SU-DHL-6 (cell line): ENCODE measurements at regions not wholly inside any gene's neighbourhood (a gene's known extent, or its start where the extent isn't known, plus 50 kb on each side); places are given as distances from the start of the nearest gene placed in this dataset.

ENCODE experiments used
- H2AFZ ChIP-seq: fragments of 200-600 bp; sonication (generic); 2 replicates; pipeline ENCODE4 v1.6.1; 2014; ENCODE audit warnings: low read depth, mild to moderate bottlenecking, moderate library complexity, mixed read lengths, antibody characterized with exemption, low read length; ENCODE audit not compliant: severe bottlenecking
- H3F3A ChIP-seq: fragments of 200-600 bp; shearing (Covaris generic); 2 replicates; pipeline ENCODE4 v1.6.0; 2016; ENCODE audit warnings: antibody characterized with exemption, mild to moderate bottlenecking; ENCODE audit not compliant: insufficient read depth
- H3K27ac ChIP-seq: fragments of 200-600 bp; sonication (generic); 2 replicates; pipeline ENCODE4 v1.5.1; 2016; ENCODE audit warnings: low read depth, mild to moderate bottlenecking, low read length, moderate library complexity, mixed read lengths
- H3K27me3 ChIP-seq: fragments of 200-600 bp; sonication (generic), shearing (Covaris generic); 2 replicates; pipeline ENCODE4 v1.6.0; 2014; ENCODE audit warnings: mild to moderate bottlenecking, low read length
- H3K36me3 ChIP-seq: fragments of 200-600 bp; sonication (generic); 2 replicates; pipeline ENCODE4 v1.6.1; 2014; ENCODE audit warnings: mild to moderate bottlenecking, low read length, mixed read lengths
- H3K4me2 ChIP-seq: fragments of 300-600, 200-600 bp; shearing (Covaris generic), sonication (generic); 2 replicates; pipeline ENCODE4 v1.6.0; 2014; ENCODE audit warnings: low read length, low read depth, mild to moderate bottlenecking; ENCODE audit not compliant: poor library complexity, severe bottlenecking
- H3K4me3 ChIP-seq: fragments of 200-600 bp; sonication (generic); 2 replicates; pipeline ENCODE4 v1.5.1; 2014; ENCODE audit warnings: antibody characterized with exemption, low read length, mild to moderate bottlenecking, mixed read lengths; ENCODE audit not compliant: insufficient read depth, poor library complexity, severe bottlenecking
- H3K79me2 ChIP-seq: fragments of 200-600 bp; sonication (generic); 2 replicates; pipeline ENCODE4 v1.6.1; 2014; ENCODE audit warnings: mild to moderate bottlenecking, low read length, moderate library complexity; ENCODE audit not compliant: insufficient read depth
- H3K9ac ChIP-seq: fragments of 200-600 bp; sonication (generic); 2 replicates; pipeline ENCODE4 v1.7.0; 2014; ENCODE audit warnings: mild to moderate bottlenecking, low read length
- H3K9me2 ChIP-seq: fragments of 200-600 bp; sonication (generic); replicated peaks from 2 replicates; pipeline ENCODE4 v1.6.1; 2014; ENCODE audit warnings: low read length; ENCODE audit not compliant: insufficient read depth
- H3K9me3 ChIP-seq: fragments of 200-600 bp; sonication (generic); 2 replicates; pipeline ENCODE4 v1.6.1; 2014; ENCODE audit warnings: low read length, mixed read lengths; ENCODE audit not compliant: insufficient read depth
- H4K20me1 ChIP-seq: fragments of 200-600 bp; sonication (generic); 2 replicates; pipeline ENCODE4 v1.6.1; 2014; ENCODE audit warnings: low read depth, mild to moderate bottlenecking, antibody characterized with exemption, low read length, moderate library complexity, mixed read lengths
- EZH2phosphoT487 ChIP-seq: fragments of 200-600 bp; sonication (generic), shearing (Covaris generic); conservative IDR thresholded peaks from 2 replicates; pipeline ENCODE4 v1.6.1; 2018; ENCODE audit warnings: mild to moderate bottlenecking, antibody characterized with exemption, low read length, moderate library complexity, mixed read lengths
- TF ChIP-seq, protein P1 (sequence below): fragments of 200-600 bp; sonication (generic); IDR thresholded peaks from one replicate; pipeline ENCODE4 v1.5.1; 2017; ENCODE audit warnings: antibody characterized with exemption, mild to moderate bottlenecking, low read length, moderate library complexity; ENCODE audit not compliant: insufficient read depth, poor library complexity, severe bottlenecking

DNA sequence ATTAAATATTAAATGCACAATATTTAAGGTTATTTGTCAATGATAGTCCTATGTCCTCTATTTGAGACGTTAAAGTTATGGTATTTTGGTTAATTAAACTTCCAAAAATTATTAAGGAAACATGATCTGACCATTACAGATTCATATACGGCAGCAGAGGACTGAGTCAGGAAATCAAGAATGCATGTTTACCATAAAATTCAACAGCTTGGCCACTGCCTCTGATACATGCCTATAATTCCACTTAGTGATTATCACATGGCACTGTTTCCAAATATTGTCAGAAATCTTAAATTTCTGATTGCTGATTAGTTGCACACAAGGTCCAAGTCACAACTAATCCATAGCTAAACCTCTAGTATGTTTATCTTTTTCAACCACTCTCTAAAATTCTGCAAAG, 232.2 kb upstream of the UGT8 start:
- H3K9me2 ChIP-seq, result no peaks in the 10 kb centered on the region
- H3K79me2 ChIP-seq, result no peaks in the 10 kb centered on the region
- H3K9ac ChIP-seq, result no peak overlapping the region
- H3K27me3 ChIP-seq, result no peaks in the 10 kb centered on the region
- H3K4me2 ChIP-seq, result no peak overlapping the region
- H2AFZ ChIP-seq, result no peak overlapping the region
- H4K20me1 ChIP-seq, result no peaks in the 10 kb centered on the region
- H3K27ac ChIP-seq, result no peak overlapping the region
- no peaks in the 10 kb centered on the region for H3K36me3 ChIP-seq
- no peak overlapping the region for H3K4me3 ChIP-seq
- TF ChIP-seq, protein P1, sequence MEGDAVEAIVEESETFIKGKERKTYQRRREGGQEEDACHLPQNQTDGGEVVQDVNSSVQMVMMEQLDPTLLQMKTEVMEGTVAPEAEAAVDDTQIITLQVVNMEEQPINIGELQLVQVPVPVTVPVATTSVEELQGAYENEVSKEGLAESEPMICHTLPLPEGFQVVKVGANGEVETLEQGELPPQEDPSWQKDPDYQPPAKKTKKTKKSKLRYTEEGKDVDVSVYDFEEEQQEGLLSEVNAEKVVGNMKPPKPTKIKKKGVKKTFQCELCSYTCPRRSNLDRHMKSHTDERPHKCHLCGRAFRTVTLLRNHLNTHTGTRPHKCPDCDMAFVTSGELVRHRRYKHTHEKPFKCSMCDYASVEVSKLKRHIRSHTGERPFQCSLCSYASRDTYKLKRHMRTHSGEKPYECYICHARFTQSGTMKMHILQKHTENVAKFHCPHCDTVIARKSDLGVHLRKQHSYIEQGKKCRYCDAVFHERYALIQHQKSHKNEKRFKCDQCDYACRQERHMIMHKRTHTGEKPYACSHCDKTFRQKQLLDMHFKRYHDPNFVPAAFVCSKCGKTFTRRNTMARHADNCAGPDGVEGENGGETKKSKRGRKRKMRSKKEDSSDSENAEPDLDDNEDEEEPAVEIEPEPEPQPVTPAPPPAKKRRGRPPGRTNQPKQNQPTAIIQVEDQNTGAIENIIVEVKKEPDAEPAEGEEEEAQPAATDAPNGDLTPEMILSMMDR, result no peak
- no peak for TF ChIP-seq EZH2phosphoT487
- H3K9me3 ChIP-seq, result no peaks in the 10 kb centered on the region
- no peaks in the 10 kb centered on the region for H3F3A ChIP-seq

DNA sequence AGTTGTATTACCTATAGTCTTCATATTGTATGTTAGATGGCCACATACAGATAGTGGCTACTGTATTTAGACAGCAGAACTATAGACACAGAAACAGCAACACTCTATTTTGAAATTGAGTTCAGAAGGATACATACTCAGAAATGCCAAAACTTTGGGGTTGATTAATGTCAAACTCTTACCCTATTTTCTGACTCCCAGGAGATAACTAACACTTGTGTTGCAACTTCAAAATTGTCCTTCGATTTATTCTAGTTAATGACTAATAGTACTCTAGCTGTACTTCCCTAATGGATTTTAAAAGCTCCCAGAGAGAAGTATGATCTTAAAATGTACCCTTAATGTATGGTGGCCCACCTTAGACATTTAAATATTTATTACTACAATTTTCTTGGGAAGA, 229.9 kb upstream of the UGT8 start:
- Histone ChIP-seq H3K79me2 (no peaks in the 10 kb centered on the region), H3K27me3 (no peaks in the 10 kb centered on the region), H4K20me1 (no peaks in the 10 kb centered on the region), H3K27ac (no peak overlapping the region), H3K9me2 (no peaks in the 10 kb centered on the region), H3K4me3 (no peak overlapping the region), H3F3A (no peaks in the 10 kb centered on the region), H3K9ac (no peak overlapping the region), H3K4me2 (no peak overlapping the region), H3K9me3 (no peaks in the 10 kb centered on the region), H2AFZ (no peak overlapping the region), H3K36me3 (no peaks in the 10 kb centered on the region)
- TF ChIP-seq EZH2phosphoT487, result no peak
- TF ChIP-seq, protein P1, result no peak

- Histone ChIP-seq H3K4me2 (no peak overlapping the region), H3K36me3 (no peaks in the 10 kb centered on the region), H3K27me3 (no peaks in the 10 kb centered on the region), H3K9me3 (no peaks in the 10 kb centered on the region), H3K9me2 (no peaks in the 10 kb centered on the region), H4K20me1 (no peaks in the 10 kb centered on the region), H2AFZ (no peak overlapping the region), H3F3A (no peaks in the 10 kb centered on the region), H3K27ac (no peak overlapping the region), H3K79me2 (no peaks in the 10 kb centered on the region), H3K4me3 (no peak overlapping the region), H3K9ac (no peak overlapping the region)
- no peak for TF ChIP-seq EZH2phosphoT487
- TF ChIP-seq, protein P1, result no peak
Observed at GRCh38 chr4:114373508-114373907, 225.1 kb upstream of the UGT8 start.
